NB4 (cell line): ENCODE measurements at regions not wholly inside any gene's neighbourhood (a gene's known extent, or its start where the extent isn't known, plus 50 kb on each side); places are given as distances from the start of the nearest gene placed in this dataset.

Experiments
- DNase-seq: peaks from one replicate; pipeline ENCODE4 v3.0.0; 2010; ENCODE audit warnings: low read depth
- H3K4me3 ChIP-seq: one replicate; pipeline ENCODE4 v1.5.1; 2011; ENCODE audit warnings: mild to moderate bottlenecking, low read depth, low read length, moderate library complexity
- CTCF ChIP-seq: IDR thresholded peaks from one replicate; pipeline ENCODE4 v1.5.1; 2012; ENCODE audit warnings: low read depth, low read length
- MAX ChIP-seq: IDR thresholded peaks from 2 replicates; pipeline ENCODE4 v1.6.1; 2011; ENCODE audit warnings: low read depth, low read length
- MYC ChIP-seq: IDR thresholded peaks from 2 replicates; pipeline ENCODE4 v1.6.1; 2011; ENCODE audit warnings: low read depth, low read length
- POLR2A ChIP-seq: IDR thresholded peaks from 2 replicates; pipeline ENCODE4 v1.6.1; 2011; ENCODE audit warnings: mild to moderate bottlenecking; ENCODE audit not compliant: insufficient read length; ENCODE audit errors: extremely low read depth

GRCh38 chr15:29466292-29466691, 196.7 kb upstream of the NSMCE3 start:
- H3K4me3 ChIP-seq, result no peak overlapping the region
- DNase-seq, result no peak
- TF ChIP-seq CTCF, result no peak
- no peak for TF ChIP-seq POLR2A
- TF ChIP-seq MAX, result no peak
- no peak for TF ChIP-seq MYC

- DNase-seq, result no peak
- TF ChIP-seq CTCF (no peak), MYC (no peak), POLR2A (no peak), MAX (no peak)
- H3K4me3 ChIP-seq, result no peak overlapping the region
Measured at GRCh38 chr15:29465816-29466215, 196.2 kb upstream of the NSMCE3 start.

- no peak overlapping the region for H3K4me3 ChIP-seq
- no peak for DNase-seq
- TF ChIP-seq CTCF (no peak), MAX (no peak), POLR2A (no peak), MYC (no peak)
Measured at GRCh38 chr15:29465196-29465595, 195.6 kb upstream of the NSMCE3 start.

GRCh38 chr15:29461877-29462276, 192.3 kb upstream of the NSMCE3 start:
- TF ChIP-seq MYC (no peak), POLR2A (no peak), MAX (no peak), CTCF (no peak)
- no peak overlapping the region for H3K4me3 ChIP-seq
- DNase-seq, result no peak

- DNase-seq, result no peak
- TF ChIP-seq CTCF, result no peak
- H3K4me3 ChIP-seq, result no peak overlapping the region
Measured at GRCh38 chr15:29458361-29458760, 188.7 kb upstream of the NSMCE3 start.

GRCh38 chr15:29457729-29458128, 188.1 kb upstream of the NSMCE3 start:
- DNase-seq, result no peak
- TF ChIP-seq MYC, result no peak
- TF ChIP-seq MAX, result no peak
- TF ChIP-seq POLR2A, result no peak
- no peak for TF ChIP-seq CTCF
- H3K4me3 ChIP-seq, result no peak overlapping the region
